Keratinocyte (primary cell): ENCODE measurements at regions not wholly inside any gene's neighbourhood (a gene's known extent, or its start where the extent isn't known, plus 50 kb on each side); places are given as distances from the start of the nearest gene placed in this dataset.

Source experiments
- DNase-seq: peaks from one replicate; pipeline ENCODE4 v3.0.0-alpha.2; 2011; ENCODE audit warnings: low read depth, missing footprints, low spot score
- FAIRE-seq: peaks from 2 replicates; lab custom pipeline; 2011; peaks lifted over from hg19 to GRCh38; lab: Jason Lieb, UNC
- H2AFZ ChIP-seq: 2 replicates; pipeline ENCODE4 v1.6.0; 2012; ENCODE audit warnings: low read length, control low read depth, inconsistent platforms; ENCODE audit not compliant: control insufficient read depth
- H3K27ac ChIP-seq: 2 replicates; pipeline ENCODE4 v1.5.1; 2011; ENCODE audit warnings: low read length; ENCODE audit not compliant: control insufficient read depth, insufficient read depth
- H3K27me3 ChIP-seq: 3 replicates; pipeline ENCODE4 v1.6.0; 2011; ENCODE audit warnings: low read length; ENCODE audit not compliant: control insufficient read depth, insufficient read depth; ENCODE audit errors: extremely low read depth
- H3K36me3 ChIP-seq, 2 experiments: 2 replicates in 1 of 2; 3 replicates in 1 of 2; pipeline ENCODE4 v1.5.1; 2011; ENCODE audit warnings: low read length in 2 of 2, mild to moderate bottlenecking in 1 of 2; ENCODE audit not compliant: control insufficient read depth in 2 of 2, insufficient read depth in 2 of 2; ENCODE audit errors: extremely low read depth in 1 of 2
- H3K4me1 ChIP-seq: 3 replicates; pipeline ENCODE4 v1.5.1; 2011; ENCODE audit warnings: low read length; ENCODE audit not compliant: control insufficient read depth, insufficient read depth; ENCODE audit errors: extremely low read depth
- H3K4me2 ChIP-seq: 3 replicates; pipeline ENCODE4 v1.6.0; 2011; ENCODE audit warnings: low read depth, low read length; ENCODE audit not compliant: control insufficient read depth, insufficient read depth; ENCODE audit errors: extremely low read depth
- H3K4me3 ChIP-seq, 3 experiments: fragments of 200-600 bp in 1 of 3; sonication (generic) in 1 of 3; 2 replicates in 2 of 3; 3 replicates in 1 of 3; pipeline ENCODE4 v1.5.1; 2011 to 2016; ENCODE audit warnings: low read length in 3 of 3, mild to moderate bottlenecking in 3 of 3, control low read depth in 2 of 3, inconsistent platforms in 1 of 3, low read depth in 1 of 3, mixed read lengths in 1 of 3, mixed run types in 1 of 3, moderate library complexity in 1 of 3; ENCODE audit not compliant: control insufficient read depth in 2 of 3, insufficient read depth in 2 of 3; ENCODE audit errors: extremely low read depth in 1 of 3
- H3K79me2 ChIP-seq: 2 replicates; pipeline ENCODE4 v1.6.0; 2012; ENCODE audit warnings: low read length; ENCODE audit not compliant: control insufficient read depth, insufficient read depth
- H3K9ac ChIP-seq: 3 replicates; pipeline ENCODE4 v1.6.0; 2011; ENCODE audit warnings: low read length; ENCODE audit not compliant: control insufficient read depth, insufficient read depth; ENCODE audit errors: extremely low read depth
- H3K9me1 ChIP-seq: 3 replicates; pipeline ENCODE4 v1.6.0; 2011; ENCODE audit warnings: low read length; ENCODE audit not compliant: control insufficient read depth, insufficient read depth; ENCODE audit errors: extremely low read depth
- H3K9me3 ChIP-seq: 2 replicates; pipeline ENCODE4 v1.5.1; 2012; ENCODE audit warnings: low read depth, low read length; ENCODE audit not compliant: control insufficient read depth
- H4K20me1 ChIP-seq: 3 replicates; pipeline ENCODE4 v1.6.0; 2011; ENCODE audit warnings: low read length; ENCODE audit not compliant: control insufficient read depth, insufficient read depth; ENCODE audit errors: extremely low read depth
- CTCF ChIP-seq, 3 experiments: IDR thresholded peaks in 1 of 3; conservative IDR thresholded peaks in 1 of 3; optimal IDR thresholded peaks in 1 of 3; 2 replicates in 2 of 3; 3 replicates in 1 of 3; pipeline versions ENCODE3 to v1.5.1; 2011; ENCODE audit warnings: low read length in 3 of 3, mild to moderate bottlenecking in 3 of 3, moderate library complexity in 2 of 3, control low read depth in 1 of 3, inconsistent platforms in 1 of 3; ENCODE audit not compliant: insufficient read depth in 2 of 3; ENCODE audit errors: extremely low read depth in 1 of 3
- EZH2 ChIP-seq: IDR thresholded peaks from one replicate; pipeline ENCODE4 v1.6.1; 2012; ENCODE audit warnings: inconsistent platforms, mild to moderate bottlenecking, low read length, moderate library complexity
- dilution Hi-C: fragments of 300-500 bp; cut with MboI; formaldehyde crosslinking; loops from one replicate; pipeline ENCODE4 v1.7.0; 2020; ENCODE audit warnings: low sequenced_read_pairs; ENCODE audit not compliant: extremely low pct_ligation_motif_present

DNA sequence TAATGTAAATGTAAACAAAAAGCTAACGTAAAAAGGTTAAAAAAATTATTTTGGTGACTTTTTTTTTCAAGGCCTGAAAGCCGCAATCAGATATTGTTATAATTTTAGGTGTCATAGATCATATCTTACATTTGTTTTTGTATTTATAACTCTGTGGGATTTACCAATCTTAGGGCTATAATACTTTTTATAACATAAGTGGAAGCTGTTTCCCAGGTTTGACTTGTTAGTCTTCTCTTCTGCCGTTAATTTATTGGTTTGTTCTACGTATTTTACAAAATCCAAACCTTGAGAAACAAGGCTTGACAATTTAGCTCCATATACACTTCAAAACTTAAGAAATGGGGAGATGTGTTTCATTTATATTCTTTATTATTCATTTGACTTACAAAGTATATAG is 119.4 kb downstream of the EVX1 start:
- H3K36me3 ChIP-seq: no peaks in the 10 kb centered on the region
- no peak overlapping the region for H3K9ac ChIP-seq
- H2AFZ ChIP-seq: no peak overlapping the region
- H3K27me3 ChIP-seq: peaks cover 15% of the 10 kb centered on the region
- no peak overlapping the region for H3K4me2 ChIP-seq
- H3K4me1 ChIP-seq: no peaks in the 10 kb centered on the region
- no peaks in the 10 kb centered on the region for H3K79me2 ChIP-seq
- no peak overlapping the region for H3K4me3 ChIP-seq
- TF ChIP-seq EZH2 (no peak), CTCF (optimal IDR thresholded peaks at IDR 0.05 in 1 of 3, IDR thresholded peaks at IDR 0.05 in 1 of 3, conservative IDR thresholded peaks at IDR 0.05 in 1 of 3; ENCODE audit: extremely low read depth in 1 of 3, insufficient read depth in 2 of 3, low read length in 3 of 3) (no peak)
- DNase-seq: no peak
- H4K20me1 ChIP-seq: no peaks in the 10 kb centered on the region
- H3K27ac ChIP-seq: no peak overlapping the region
- H3K9me3 ChIP-seq: no peaks in the 10 kb centered on the region
- dilution Hi-C loops: no loop called here
- no peak for FAIRE-seq
- no peaks in the 10 kb centered on the region for H3K9me1 ChIP-seq

DNA sequence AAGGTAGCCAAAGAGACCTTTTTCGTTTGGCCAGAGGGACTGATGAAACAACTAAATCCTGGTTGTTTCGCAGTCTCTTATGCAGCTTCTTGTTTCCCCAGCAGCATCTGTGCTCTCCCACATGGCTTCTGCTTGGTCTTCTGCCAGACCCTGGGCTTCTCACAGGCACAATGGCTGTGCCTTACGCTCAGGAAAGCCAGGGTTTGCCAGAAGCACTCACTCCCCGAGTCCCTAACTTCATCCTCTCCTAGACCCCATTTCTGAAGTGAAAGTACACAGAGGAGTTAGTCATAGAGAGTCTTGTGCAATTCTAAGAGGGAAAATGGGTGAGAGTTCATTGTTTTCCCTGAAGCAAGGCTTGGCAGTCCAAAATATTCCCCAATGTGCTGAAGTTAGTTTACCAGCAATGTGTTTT is 121.7 kb downstream of the EVX1 start:
- Histone ChIP-seq H3K27me3 (peaks cover 6% of the 10 kb centered on the region), H3K27ac (no peak overlapping the region), H3K4me2 (no peak overlapping the region), H3K4me1 (no peaks in the 10 kb centered on the region), H3K9ac (no peak overlapping the region), H4K20me1 (no peaks in the 10 kb centered on the region), H3K9me3 (no peaks in the 10 kb centered on the region), H3K79me2 (no peaks in the 10 kb centered on the region), H3K9me1 (no peaks in the 10 kb centered on the region), H3K4me3 (no peak overlapping the region), H3K36me3 (no peaks in the 10 kb centered on the region), H2AFZ (no peak overlapping the region)
- DNase-seq (no peak), FAIRE-seq (no peak)
- TF ChIP-seq CTCF (optimal IDR thresholded peaks at IDR 0.05 in 1 of 3, IDR thresholded peaks at IDR 0.05 in 1 of 3, conservative IDR thresholded peaks at IDR 0.05 in 1 of 3; ENCODE audit: extremely low read depth in 1 of 3, insufficient read depth in 2 of 3, low read length in 3 of 3) (no peak), EZH2 (no peak)
- dilution Hi-C loops: no loop called here
